Right lobe of liver (tissue), 4 donors: ENCODE measurements at regions not wholly inside any gene's neighbourhood (a gene's known extent, or its start where the extent isn't known, plus 50 kb on each side); places are given as distances from the start of the nearest gene placed in this dataset.

Source experiments
- CTCF ChIP-seq, 4 donors: fragments of 200-600 bp in 3 of 4; fragments of 450-650 bp in 1 of 4; IDR thresholded peaks; one replicate each; pipeline versions ENCODE4 v1.5.1 to v1.8.0; 2016 to 2022; ENCODE audit warnings: antibody characterized with exemption in 4 of 4, mild to moderate bottlenecking in 2 of 4
- POLR2A ChIP-seq: fragments of 450-650 bp; IDR thresholded peaks from one replicate; pipeline ENCODE4 v1.6.1; 2017; ENCODE audit warnings: antibody characterized with exemption, mild to moderate bottlenecking
- donor health status: DM: no; HTN: no; CAD: no.
- donor health status: DM: no; HTN: no; CAD: no.
- donor health status: DM: no; HTN: yes; CAD: no.

- TF ChIP-seq CTCF (IDR thresholded peaks at IDR 0.05) (no peak), POLR2A (no peak)
Measured at GRCh38 chr4:54915276-54915675, 210.1 kb downstream of the KDR start.
